ENCODE measurements at regions not wholly inside any gene's neighbourhood (a gene's known extent, or its start where the extent isn't known, plus 50 kb on each side); places are given as distances from the start of the nearest gene placed in this dataset.

- Histone ChIP-seq H3K79me2 (ENCODE audit: insufficient read depth) (no peaks in the 10 kb centered on the region), H3K9me2 (no peaks in the 10 kb centered on the region), H3K4me2 (no peak overlapping the region), H3K4me1 (ENCODE audit: control insufficient read depth in 1 of 2, insufficient read depth in 2 of 2, low read depth in 1 of 2, low read length in 1 of 2) (no peaks in the 10 kb centered on the region), H3K36me3 (replicated peaks in 1 of 2; ENCODE audit: control insufficient read depth in 1 of 2, insufficient read depth in 2 of 2, low read length in 1 of 2) (no peaks in the 10 kb centered on the region), H3K27me3 (ENCODE audit: insufficient read depth) (peaks cover 14% of the 10 kb centered on the region), H3K27ac (ENCODE audit: low read depth in 2 of 2, low read length in 1 of 2) (no peak overlapping the region), H3F3A (replicated peaks; ENCODE audit: insufficient read depth) (no peaks in the 10 kb centered on the region), H3K9ac (no peak overlapping the region), H4K20me1 (ENCODE audit: insufficient read depth) (no peaks in the 10 kb centered on the region), H3K4me3 (ENCODE audit: low read depth in 2 of 2, low read length in 1 of 2) (no peak overlapping the region), H3K9me3 (no peaks in the 10 kb centered on the region), H2AFZ (ENCODE audit: low read depth) (no peak overlapping the region; the same call in 1 of the 2 replicates)
- POLR2A ChIA-PET, result no interaction called here
- no peak for DNase-seq
- CTCF ChIA-PET, result no interaction called here
- TF ChIP-seq CTCF (IDR thresholded peaks at IDR 0.05) (no peak), CHD2 (IDR thresholded peaks at IDR 0.05; ENCODE audit: low read length, partially characterized antibody) (no peak)
These were observed 81.6 kb downstream of the EVX1 start for GRCh38 chr7:27324246-27324645.

GRCh38 chr7:27329909-27330308, 87.3 kb downstream of the EVX1 start:
- H3K9me3 ChIP-seq, result peaks cover 6% of the 10 kb centered on the region; the same call in 1 of the 2 replicates
- H3K4me1 ChIP-seq (ENCODE audit: control insufficient read depth in 1 of 2, insufficient read depth in 2 of 2, low read depth in 1 of 2, low read length in 1 of 2), result no peaks in the 10 kb centered on the region
- H2AFZ ChIP-seq (ENCODE audit: low read depth), result no peak overlapping the region
- no peak for TF ChIP-seq TAF1 (IDR thresholded peaks at IDR 0.05; ENCODE audit: borderline replicate concordance, low read depth, low read length)
- TF ChIP-seq RCOR1 (IDR thresholded peaks at IDR 0.05; ENCODE audit: low read length), result no peak
- TF ChIP-seq ELF1 (IDR thresholded peaks at IDR 0.05), result no peak
- TF ChIP-seq MAX (IDR thresholded peaks at IDR 0.05; ENCODE audit: low read depth), result no peak
- TF ChIP-seq TEAD4 (IDR thresholded peaks at IDR 0.05; ENCODE audit: borderline replicate concordance, insufficient read depth), result no peak
- no peak for TF ChIP-seq POLR2AphosphoS5 (IDR thresholded peaks at IDR 0.05; ENCODE audit: low read depth, low read length)
- TF ChIP-seq ZBTB33 (IDR thresholded peaks at IDR 0.05; ENCODE audit: borderline replicate concordance, low read depth), result no peak
- no peak for TF ChIP-seq JUND (IDR thresholded peaks at IDR 0.05)
- no peak for TF ChIP-seq EZH2phosphoT487 (IDR thresholded peaks at IDR 0.05; ENCODE audit: borderline replicate concordance, low read depth)
- TF ChIP-seq SIN3A (IDR thresholded peaks at IDR 0.05; ENCODE audit: borderline replicate concordance, low read depth, low read length), result no peak
- TF ChIP-seq CHD2 (IDR thresholded peaks at IDR 0.05; ENCODE audit: low read length, partially characterized antibody), result no peak
- TF ChIP-seq USF1 (IDR thresholded peaks at IDR 0.05; ENCODE audit: borderline replicate concordance, low read depth), result no peak
- no peak for TF ChIP-seq RFX5 (IDR thresholded peaks at IDR 0.05; ENCODE audit: low read length)
- no peak for TF ChIP-seq EP300 (IDR thresholded peaks at IDR 0.05; ENCODE audit: borderline replicate concordance in 1 of 2, low read depth in 1 of 2, low read length in 1 of 2)
- no peak for TF ChIP-seq NRF1 (IDR thresholded peaks at IDR 0.05; ENCODE audit: low read depth, low read length)
- no peak for TF ChIP-seq YY1 (IDR thresholded peaks at IDR 0.05; ENCODE audit: low read depth)
- no peaks in the 10 kb centered on the region for H3K36me3 ChIP-seq (replicated peaks in 1 of 2; ENCODE audit: control insufficient read depth in 1 of 2, insufficient read depth in 2 of 2, low read length in 1 of 2)
- no peaks in the 10 kb centered on the region for H3F3A ChIP-seq (replicated peaks; ENCODE audit: insufficient read depth)
- H3K9ac ChIP-seq, result no peak overlapping the region
- no peaks in the 10 kb centered on the region for H4K20me1 ChIP-seq (ENCODE audit: insufficient read depth)
- H3K4me3 ChIP-seq (ENCODE audit: low read depth in 2 of 2, low read length in 1 of 2), result no peak overlapping the region
- H3K9me2 ChIP-seq, result peaks cover 4% of the 10 kb centered on the region; the same call in 1 of the 2 replicates
- POLR2A ChIA-PET, result no interaction called here
- no peak overlapping the region for H3K4me2 ChIP-seq
- DNase-seq, result peak; percentile 6
- WGBS (ENCODE audit: low lambda C conversion rate), result 0% methylated on average over 1 of the region's 1 CpG
- no peaks in the 10 kb centered on the region for H3K79me2 ChIP-seq (ENCODE audit: insufficient read depth)
- CTCF ChIA-PET, result interaction anchor here (1.0 to 1.4 kb wide), 4 partner anchors 8 to 410 kb away, joined by 3 read pairs; partner anchors contain the start of gene TAX1BP1
- no peak overlapping the region for H3K27ac ChIP-seq (ENCODE audit: low read depth in 2 of 2, low read length in 1 of 2)
- H3K27me3 ChIP-seq (ENCODE audit: insufficient read depth), result peaks cover 4% of the 10 kb centered on the region; the same call in 1 of the 2 replicates

All from SK-N-SH (cell line).